AG10803 (cell line): ENCODE measurements at regions not wholly inside any gene's neighbourhood (a gene's known extent, or its start where the extent isn't known, plus 50 kb on each side); places are given as distances from the start of the nearest gene placed in this dataset.

ENCODE experiments used
- DNase-seq: peaks from one replicate; pipeline ENCODE4 v3.0.0; 2010; ENCODE audit warnings: low read depth
- H3K4me3 ChIP-seq: 2 replicates; pipeline ENCODE4 v1.5.1; 2011; ENCODE audit warnings: mild to moderate bottlenecking, low read length, control low read depth
- CTCF ChIP-seq: conservative IDR thresholded peaks from 2 replicates; pipeline ENCODE4 v1.5.1; 2011; ENCODE audit warnings: mild to moderate bottlenecking, low read length, control low read depth, inconsistent platforms

- H3K4me3 ChIP-seq = no peak overlapping the region
- no peak for DNase-seq
- TF ChIP-seq CTCF = no peak
These were observed 261.2 kb upstream of the PIK3R1 start for GRCh38 chr5:67954351-67954750.

- TF ChIP-seq CTCF = no peak
- no peak overlapping the region for H3K4me3 ChIP-seq
- DNase-seq = no peak
These were observed 273.1 kb upstream of the PIK3R1 start for GRCh38 chr5:67942421-67942820.

DNA sequence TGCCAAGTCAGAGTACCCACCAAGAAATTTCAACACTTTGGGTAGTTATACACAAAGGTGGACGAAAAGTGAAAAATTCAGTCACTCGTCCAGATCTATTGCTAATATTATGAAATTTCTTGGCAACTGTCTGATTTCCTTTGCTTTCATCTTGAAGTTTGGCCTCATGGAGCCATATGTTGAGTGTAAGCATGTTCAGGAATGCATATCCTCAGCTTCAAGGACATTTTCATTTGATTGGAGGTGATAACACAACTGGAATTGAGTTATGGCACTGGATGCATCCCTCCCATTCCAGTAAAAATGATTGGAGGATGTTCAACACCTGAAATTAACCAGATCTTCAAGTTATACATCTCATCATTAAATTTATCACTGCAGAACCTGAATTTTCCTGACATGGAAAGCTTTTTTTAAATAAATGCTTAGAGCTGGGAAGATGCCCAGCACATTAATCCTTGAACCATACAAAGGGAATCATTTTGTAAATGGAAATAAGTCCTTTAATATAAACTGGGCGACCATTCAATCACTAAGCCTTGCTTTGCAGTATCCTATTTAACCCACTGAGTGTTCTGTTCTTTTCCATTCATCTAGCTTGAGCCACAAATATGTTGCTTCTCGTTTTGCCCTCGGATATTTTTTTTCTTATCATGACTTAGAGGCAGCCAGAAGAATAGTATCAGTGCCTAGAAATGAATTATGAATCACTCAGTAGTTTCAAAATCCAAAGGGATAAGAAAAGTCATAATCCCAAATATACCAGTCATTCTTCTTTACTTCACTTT is 273.7 kb upstream of the PIK3R1 start:
- DNase-seq = peak; percentile 2
- TF ChIP-seq CTCF = no peak
- no peak overlapping the region for H3K4me3 ChIP-seq

DNA sequence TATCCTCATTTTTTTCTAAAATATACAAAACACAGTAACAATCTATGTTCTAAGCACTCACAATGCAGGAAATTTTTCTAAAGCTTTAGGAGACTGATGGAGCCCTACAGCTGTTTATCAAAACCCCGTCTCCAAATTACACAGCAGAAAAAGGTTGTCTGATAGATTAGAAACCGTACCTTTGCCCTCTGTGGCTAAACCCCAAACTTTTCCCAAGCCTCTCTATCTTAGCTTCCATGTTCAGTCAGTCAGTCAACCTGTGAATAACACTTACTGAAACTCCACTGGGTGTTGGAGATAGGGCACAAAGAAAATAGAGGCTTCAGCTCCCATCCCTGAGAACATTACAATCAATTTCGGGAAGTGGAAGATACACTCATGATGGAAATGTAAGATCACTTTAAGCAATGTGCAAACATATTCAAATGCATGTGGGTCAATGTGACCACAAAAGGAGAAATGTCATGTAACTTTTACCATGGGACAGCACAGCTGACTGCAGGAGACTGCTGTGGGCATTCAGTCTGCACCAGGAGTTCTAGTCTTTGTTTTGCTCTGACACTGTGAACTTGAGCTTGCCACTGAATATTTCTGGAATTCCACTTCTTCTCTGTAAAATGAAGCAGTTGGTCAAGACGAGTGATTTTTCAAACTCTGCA is 279.5 kb upstream of the PIK3R1 start:
- H3K4me3 ChIP-seq = no peak overlapping the region
- no peak for DNase-seq
- TF ChIP-seq CTCF = no peak

DNA sequence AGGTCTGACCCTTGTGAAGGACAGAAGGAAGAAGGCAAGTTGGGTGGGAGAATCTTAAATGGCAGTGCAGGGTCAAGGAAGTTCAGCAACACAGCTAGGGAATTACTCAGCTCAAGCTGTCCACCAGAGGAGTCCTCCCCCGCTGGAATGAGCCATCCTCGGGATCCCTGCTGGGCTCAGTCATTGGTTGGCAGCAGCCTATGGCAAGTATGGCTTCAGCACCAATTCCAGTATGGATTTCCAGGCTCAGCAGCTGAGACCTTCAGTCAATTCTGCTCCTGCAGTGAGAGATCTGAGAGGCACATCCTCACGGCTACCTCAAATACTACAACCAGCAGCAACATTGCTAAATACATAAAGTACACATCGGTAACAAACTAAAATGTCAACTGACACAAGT is 280.6 kb upstream of the PIK3R1 start:
- no peak for TF ChIP-seq CTCF

GRCh38 chr5:67925511-67925910 is 290.0 kb upstream of the PIK3R1 start:
- no peak for DNase-seq
- H3K4me3 ChIP-seq = no peak overlapping the region
- no peak for TF ChIP-seq CTCF

More for the DNA sequence above, 280.6 kb upstream of the PIK3R1 start:
- H3K4me3 ChIP-seq = no peak overlapping the region
- DNase-seq = no peak
